WTC11 (cell line): ENCODE measurements at regions not wholly inside any gene's neighbourhood (a gene's known extent, or its start where the extent isn't known, plus 50 kb on each side); places are given as distances from the start of the nearest gene placed in this dataset.

Experiments used
- ATAC-seq: fragments of 200-7000 bp; cut with Tn5 transposase; 2 replicates; pipeline ENCODE4 v1.10.0; 2021; ENCODE audit warnings: mild to moderate bottlenecking, moderate library complexity
- CTCF ChIA-PET: fragments of 300-600 bp; sonication (Branson Sonifier 250); formaldehyde crosslinking; loops from one replicate; lab custom pipeline; 2021; ENCODE audit warnings: antibody characterized with exemption; lab: Charles Lee
- POLR2A ChIA-PET: fragments of 350-600 bp; sonication (Branson Sonifier 250); formaldehyde crosslinking; loops from one replicate; lab custom pipeline; 2021; ENCODE audit warnings: antibody characterized with exemption; lab: Charles Lee
- DNase-seq: peaks from one replicate; pipeline ENCODE4 v3.0.0; 2021; ENCODE audit warnings: low spot score
- H3K27ac Mint-ChIP-seq: 2 replicates; pipeline ENCODE4 v1.8.0; 2021; ENCODE audit warnings: mixed read lengths
- H3K27me3 Mint-ChIP-seq: 2 replicates; pipeline ENCODE4 v1.8.0; 2021; ENCODE audit warnings: low read depth, mild to moderate bottlenecking, moderate library complexity, mixed read lengths
- H3K36me3 Mint-ChIP-seq: 2 replicates; pipeline ENCODE4 v1.8.0; 2021; ENCODE audit warnings: mixed read lengths
- H3K4me1 Mint-ChIP-seq: 2 replicates; pipeline ENCODE4 v1.8.0; 2022; ENCODE audit warnings: mixed read lengths
- H3K4me3 Mint-ChIP-seq: 2 replicates; pipeline ENCODE4 v1.8.0; 2021; ENCODE audit warnings: mild to moderate bottlenecking, moderate library complexity, mixed read lengths
- H3K9me3 Mint-ChIP-seq: 2 replicates; pipeline ENCODE4 v1.8.0; 2021; ENCODE audit warnings: mixed read lengths
- CBFB ChIP-seq: sonication (generic); formaldehyde crosslinking; IDR thresholded peaks from 2 replicates; pipeline ENCODE4 v1.8.1; 2022; ENCODE audit warnings: mild to moderate bottlenecking, low read depth, missing genetic modification reagents
- ELF4 ChIP-seq: sonication (generic); formaldehyde crosslinking; IDR thresholded peaks from 2 replicates; pipeline ENCODE4 v1.8.1; 2022; ENCODE audit warnings: low read depth, mild to moderate bottlenecking, moderate library complexity, missing genetic modification reagents
- GABPB1 ChIP-seq: sonication (generic); formaldehyde crosslinking; IDR thresholded peaks from 2 replicates; pipeline ENCODE4 v1.8.1; 2023; ENCODE audit warnings: mild to moderate bottlenecking, missing genetic modification reagents
- GTF2I ChIP-seq: fragments of 250-450 bp; sonication (Bioruptor Pico); conservative IDR thresholded peaks from 2 replicates; pipeline ENCODE4 v1.4.0; 2021; ENCODE audit warnings: mild to moderate bottlenecking
- JAZF1 ChIP-seq: fragments of 250-450 bp; sonication (Bioruptor Pico); IDR thresholded peaks from 2 replicates; pipeline ENCODE4 v1.9.0; 2021; ENCODE audit warnings: moderate library complexity, mild to moderate bottlenecking, inconsistent platforms
- MXD4 ChIP-seq: fragments of 250-450 bp; sonication (Bioruptor Pico); IDR thresholded peaks from 2 replicates; pipeline ENCODE4 v1.8.0; 2021; ENCODE audit warnings: mild to moderate bottlenecking, moderate library complexity, borderline replicate concordance
- NFATC4 ChIP-seq: fragments of 250-450 bp; sonication (Bioruptor Pico); IDR thresholded peaks from 2 replicates; pipeline ENCODE4 v1.9.0; 2021; ENCODE audit warnings: mild to moderate bottlenecking
- OVOL2 ChIP-seq: fragments of 250-450 bp; sonication (Bioruptor Pico); IDR thresholded peaks from 2 replicates; pipeline ENCODE4 v1.9.0; 2021; ENCODE audit warnings: mild to moderate bottlenecking, borderline replicate concordance
- RELA ChIP-seq: sonication (generic); formaldehyde crosslinking; IDR thresholded peaks from 2 replicates; pipeline ENCODE4 v1.8.1; 2022; ENCODE audit warnings: missing genetic modification reagents, mild to moderate bottlenecking, borderline replicate concordance
- SOX15 ChIP-seq: fragments of 250-450 bp; sonication (Bioruptor Pico); IDR thresholded peaks from 2 replicates; pipeline ENCODE4 v1.9.0; 2021; ENCODE audit warnings: mild to moderate bottlenecking
- SP1 ChIP-seq: sonication (generic); formaldehyde crosslinking; conservative IDR thresholded peaks from 2 replicates; pipeline ENCODE4 v1.8.1; 2022; ENCODE audit warnings: missing genetic modification reagents
- TEAD4 ChIP-seq: sonication (generic); formaldehyde crosslinking; IDR thresholded peaks from 2 replicates; pipeline ENCODE4 v1.8.0; 2022; ENCODE audit warnings: mild to moderate bottlenecking, missing genetic modification reagents
- ZBTB21 ChIP-seq: sonication (generic); formaldehyde crosslinking; IDR thresholded peaks from 2 replicates; pipeline ENCODE4 v1.8.1; 2023; ENCODE audit warnings: mild to moderate bottlenecking, missing genetic modification reagents, borderline replicate concordance
- ZNF121 ChIP-seq: sonication (generic); formaldehyde crosslinking; IDR thresholded peaks from 2 replicates; pipeline ENCODE4 v1.8.0; 2023; ENCODE audit warnings: missing genetic modification reagents
- ZNF138 ChIP-seq: sonication (generic); formaldehyde crosslinking; conservative IDR thresholded peaks from 2 replicates; pipeline ENCODE4 v1.8.1; 2022; ENCODE audit warnings: mild to moderate bottlenecking, moderate library complexity, missing genetic modification reagents
- ZNF232 ChIP-seq: sonication (generic); formaldehyde crosslinking; IDR thresholded peaks from 2 replicates; pipeline ENCODE4 v1.8.0; 2022; ENCODE audit warnings: mild to moderate bottlenecking, missing genetic modification reagents
- ZNF263 ChIP-seq: sonication (generic); formaldehyde crosslinking; IDR thresholded peaks from 2 replicates; pipeline ENCODE4 v1.8.1; 2022; ENCODE audit warnings: low read depth, mild to moderate bottlenecking, moderate library complexity, missing genetic modification reagents
- ZNF416 ChIP-seq: fragments of 250-450 bp; sonication (Bioruptor Pico); IDR thresholded peaks from 2 replicates; pipeline ENCODE4 v1.9.0; 2021; ENCODE audit warnings: mild to moderate bottlenecking, inconsistent platforms
- ZNF671 ChIP-seq: fragments of 250-450 bp; sonication (Bioruptor Pico); IDR thresholded peaks from 2 replicates; pipeline ENCODE4 v1.8.0; 2021; ENCODE audit warnings: mild to moderate bottlenecking
- TF ChIP-seq, protein P1 (sequence below): sonication (generic); formaldehyde crosslinking; IDR thresholded peaks from 2 replicates; pipeline ENCODE4 v1.8.1; 2022; ENCODE audit warnings: low read depth, mild to moderate bottlenecking, moderate library complexity, missing genetic modification reagents, borderline replicate concordance
- TF ChIP-seq, protein P2 (sequence below): sonication (generic); formaldehyde crosslinking; IDR thresholded peaks from 2 replicates; pipeline ENCODE4 v1.8.1; 2022; ENCODE audit warnings: low read depth, missing genetic modification reagents, borderline replicate concordance
- TF ChIP-seq, protein P3 (sequence below): fragments of 250-450 bp; sonication (Bioruptor Pico); IDR thresholded peaks from 2 replicates; pipeline ENCODE4 v1.9.0; 2021; ENCODE audit warnings: mild to moderate bottlenecking, borderline replicate concordance
- TF ChIP-seq, protein P4 (sequence below): fragments of 250-450 bp; sonication (Bioruptor Pico); IDR thresholded peaks from 2 replicates; pipeline ENCODE4 v1.8.0; 2021; ENCODE audit warnings: mild to moderate bottlenecking
- TF ChIP-seq, protein P5 (sequence below): fragments of 250-450 bp; sonication (Bioruptor Pico); IDR thresholded peaks from 2 replicates; pipeline ENCODE4 v2.1.2; 2022; ENCODE audit warnings: mild to moderate bottlenecking, moderate library complexity
- TF ChIP-seq, protein P6 (sequence below): sonication (generic); formaldehyde crosslinking; IDR thresholded peaks from 2 replicates; pipeline ENCODE4 v1.8.0; 2022; ENCODE audit warnings: mild to moderate bottlenecking, missing genetic modification reagents
- TF ChIP-seq, protein P7 (sequence below): fragments of 250-450 bp; sonication (Bioruptor Pico); IDR thresholded peaks from 2 replicates; pipeline ENCODE4 v1.9.0; 2021; ENCODE audit warnings: moderate library complexity, mild to moderate bottlenecking, inconsistent platforms, borderline replicate concordance

DNA sequence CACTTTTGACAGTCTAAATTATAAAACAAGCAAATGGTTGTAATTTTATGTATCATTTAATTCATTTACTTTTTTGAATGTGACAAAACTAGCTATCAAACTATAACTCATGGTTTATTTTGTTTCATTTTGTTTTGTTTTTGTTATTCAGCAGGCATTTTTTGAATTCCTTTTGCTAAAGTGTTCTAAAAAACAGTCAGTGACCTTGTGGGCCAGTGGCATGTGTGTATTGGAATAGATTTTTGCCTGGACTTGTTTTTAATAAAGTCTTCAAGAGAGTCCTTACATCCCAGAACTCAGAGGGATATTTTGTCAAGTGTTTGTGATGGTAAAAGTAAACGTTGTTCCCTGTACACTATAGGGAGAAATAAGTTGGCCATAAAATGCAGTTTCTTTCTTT, 369.7 kb upstream of the SYT1 start (continued):
- TF ChIP-seq, protein P1, sequence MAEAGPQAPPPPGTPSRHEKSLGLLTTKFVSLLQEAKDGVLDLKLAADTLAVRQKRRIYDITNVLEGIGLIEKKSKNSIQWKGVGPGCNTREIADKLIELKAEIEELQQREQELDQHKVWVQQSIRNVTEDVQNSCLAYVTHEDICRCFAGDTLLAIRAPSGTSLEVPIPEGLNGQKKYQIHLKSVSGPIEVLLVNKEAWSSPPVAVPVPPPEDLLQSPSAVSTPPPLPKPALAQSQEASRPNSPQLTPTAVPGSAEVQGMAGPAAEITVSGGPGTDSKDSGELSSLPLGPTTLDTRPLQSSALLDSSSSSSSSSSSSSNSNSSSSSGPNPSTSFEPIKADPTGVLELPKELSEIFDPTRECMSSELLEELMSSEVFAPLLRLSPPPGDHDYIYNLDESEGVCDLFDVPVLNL: no peak
- TF ChIP-seq ZNF263 (CRISPR knock-in tag) (no peak), SP1 (no peak), OVOL2 (no peak), ZNF138 (CRISPR knock-in tag) (no peak), CBFB (CRISPR knock-in tag) (no peak), GTF2I (no peak), MXD4 (CRISPR knock-in tag) (no peak)
- TF ChIP-seq, all 79 proteins: peak for 0

DNA sequence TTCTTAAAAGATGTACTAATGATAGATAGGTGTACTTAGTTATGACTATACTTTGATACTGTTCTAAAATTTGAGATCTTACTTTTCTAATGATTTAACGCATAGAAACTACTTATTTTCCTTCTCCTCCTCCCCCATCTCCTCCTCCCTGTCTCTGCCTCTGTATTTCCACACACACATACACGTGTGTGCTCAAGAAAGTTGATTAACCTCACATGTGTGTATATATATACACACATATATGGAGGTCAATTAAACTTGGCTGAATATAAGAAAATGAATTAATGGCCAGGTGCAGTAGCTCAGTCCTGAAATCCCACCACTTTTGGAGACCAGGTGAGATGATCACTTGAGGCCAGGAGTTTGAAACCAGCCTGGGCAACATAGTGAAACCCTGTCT, 362.7 kb upstream of the SYT1 start:
- no peak overlapping the region for H3K4me3 Mint-ChIP-seq
- H3K4me1 Mint-ChIP-seq: no peaks in the 10 kb centered on the region
- peaks cover 8% of the 10 kb centered on the region for H3K36me3 Mint-ChIP-seq
- peaks cover 12% of the 10 kb centered on the region for H3K9me3 Mint-ChIP-seq
- CTCF ChIA-PET: interaction anchor here (1.1 kb wide), 1 partner anchor 31 kb away, joined by 4 read pairs; no protein-coding TSS in a partner anchor
- H3K27ac Mint-ChIP-seq: no peak overlapping the region
- ATAC-seq (no peak), DNase-seq (no peak)
- TF ChIP-seq ZNF121 (CRISPR knock-in tag) (no peak), TEAD4 (CRISPR knock-in tag) (no peak), ZNF263 (CRISPR knock-in tag) (no peak), SOX15 (no peak), OVOL2 (no peak)
- TF ChIP-seq, protein P2, sequence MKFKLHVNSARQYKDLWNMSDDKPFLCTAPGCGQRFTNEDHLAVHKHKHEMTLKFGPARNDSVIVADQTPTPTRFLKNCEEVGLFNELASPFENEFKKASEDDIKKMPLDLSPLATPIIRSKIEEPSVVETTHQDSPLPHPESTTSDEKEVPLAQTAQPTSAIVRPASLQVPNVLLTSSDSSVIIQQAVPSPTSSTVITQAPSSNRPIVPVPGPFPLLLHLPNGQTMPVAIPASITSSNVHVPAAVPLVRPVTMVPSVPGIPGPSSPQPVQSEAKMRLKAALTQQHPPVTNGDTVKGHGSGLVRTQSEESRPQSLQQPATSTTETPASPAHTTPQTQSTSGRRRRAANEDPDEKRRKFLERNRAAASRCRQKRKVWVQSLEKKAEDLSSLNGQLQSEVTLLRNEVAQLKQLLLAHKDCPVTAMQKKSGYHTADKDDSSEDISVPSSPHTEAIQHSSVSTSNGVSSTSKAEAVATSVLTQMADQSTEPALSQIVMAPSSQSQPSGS: no peak
- TF ChIP-seq, protein P3, sequence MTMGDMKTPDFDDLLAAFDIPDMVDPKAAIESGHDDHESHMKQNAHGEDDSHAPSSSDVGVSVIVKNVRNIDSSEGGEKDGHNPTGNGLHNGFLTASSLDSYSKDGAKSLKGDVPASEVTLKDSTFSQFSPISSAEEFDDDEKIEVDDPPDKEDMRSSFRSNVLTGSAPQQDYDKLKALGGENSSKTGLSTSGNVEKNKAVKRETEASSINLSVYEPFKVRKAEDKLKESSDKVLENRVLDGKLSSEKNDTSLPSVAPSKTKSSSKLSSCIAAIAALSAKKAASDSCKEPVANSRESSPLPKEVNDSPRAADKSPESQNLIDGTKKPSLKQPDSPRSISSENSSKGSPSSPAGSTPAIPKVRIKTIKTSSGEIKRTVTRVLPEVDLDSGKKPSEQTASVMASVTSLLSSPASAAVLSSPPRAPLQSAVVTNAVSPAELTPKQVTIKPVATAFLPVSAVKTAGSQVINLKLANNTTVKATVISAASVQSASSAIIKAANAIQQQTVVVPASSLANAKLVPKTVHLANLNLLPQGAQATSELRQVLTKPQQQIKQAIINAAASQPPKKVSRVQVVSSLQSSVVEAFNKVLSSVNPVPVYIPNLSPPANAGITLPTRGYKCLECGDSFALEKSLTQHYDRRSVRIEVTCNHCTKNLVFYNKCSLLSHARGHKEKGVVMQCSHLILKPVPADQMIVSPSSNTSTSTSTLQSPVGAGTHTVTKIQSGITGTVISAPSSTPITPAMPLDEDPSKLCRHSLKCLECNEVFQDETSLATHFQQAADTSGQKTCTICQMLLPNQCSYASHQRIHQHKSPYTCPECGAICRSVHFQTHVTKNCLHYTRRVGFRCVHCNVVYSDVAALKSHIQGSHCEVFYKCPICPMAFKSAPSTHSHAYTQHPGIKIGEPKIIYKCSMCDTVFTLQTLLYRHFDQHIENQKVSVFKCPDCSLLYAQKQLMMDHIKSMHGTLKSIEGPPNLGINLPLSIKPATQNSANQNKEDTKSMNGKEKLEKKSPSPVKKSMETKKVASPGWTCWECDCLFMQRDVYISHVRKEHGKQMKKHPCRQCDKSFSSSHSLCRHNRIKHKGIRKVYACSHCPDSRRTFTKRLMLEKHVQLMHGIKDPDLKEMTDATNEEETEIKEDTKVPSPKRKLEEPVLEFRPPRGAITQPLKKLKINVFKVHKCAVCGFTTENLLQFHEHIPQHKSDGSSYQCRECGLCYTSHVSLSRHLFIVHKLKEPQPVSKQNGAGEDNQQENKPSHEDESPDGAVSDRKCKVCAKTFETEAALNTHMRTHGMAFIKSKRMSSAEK (CRISPR knock-in tag): no peak
- no peaks in the 10 kb centered on the region for H3K27me3 Mint-ChIP-seq
- POLR2A ChIA-PET: no interaction called here

DNA sequence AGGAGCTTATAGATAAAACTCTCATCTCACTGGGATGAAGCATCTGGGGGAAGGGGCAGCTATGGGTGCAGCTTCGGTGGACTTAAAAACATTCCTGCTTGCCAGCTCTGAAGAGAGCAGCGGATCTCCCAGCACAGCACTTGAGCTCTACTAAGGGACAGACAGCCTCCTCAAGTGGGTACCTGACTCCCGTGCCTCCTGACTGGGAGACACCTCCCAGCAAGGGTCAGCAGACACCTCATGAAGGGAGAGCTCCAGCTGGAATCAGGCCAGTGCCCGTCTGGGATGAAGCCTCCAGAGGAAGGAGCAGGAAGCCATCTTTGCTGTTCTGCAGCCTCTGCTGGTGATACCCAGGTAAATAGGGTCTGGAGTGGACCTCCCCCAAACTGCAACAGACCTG, 345.2 kb upstream of the SYT1 start:
- H3K27ac Mint-ChIP-seq: no peak overlapping the region
- ChIA-PET POLR2A (no interaction called here), CTCF (no interaction called here)
- peaks cover 4% of the 10 kb centered on the region; the same call in 1 of the 2 replicates for H3K4me1 Mint-ChIP-seq
- ATAC-seq (no peak), DNase-seq (no peak)
- no peak overlapping the region for H3K4me3 Mint-ChIP-seq
- no peaks in the 10 kb centered on the region; the same call in 1 of the 2 replicates for H3K27me3 Mint-ChIP-seq
- H3K9me3 Mint-ChIP-seq: peaks cover 15% of the 10 kb centered on the region
- no peaks in the 10 kb centered on the region for H3K36me3 Mint-ChIP-seq
- TF ChIP-seq, protein P4, sequence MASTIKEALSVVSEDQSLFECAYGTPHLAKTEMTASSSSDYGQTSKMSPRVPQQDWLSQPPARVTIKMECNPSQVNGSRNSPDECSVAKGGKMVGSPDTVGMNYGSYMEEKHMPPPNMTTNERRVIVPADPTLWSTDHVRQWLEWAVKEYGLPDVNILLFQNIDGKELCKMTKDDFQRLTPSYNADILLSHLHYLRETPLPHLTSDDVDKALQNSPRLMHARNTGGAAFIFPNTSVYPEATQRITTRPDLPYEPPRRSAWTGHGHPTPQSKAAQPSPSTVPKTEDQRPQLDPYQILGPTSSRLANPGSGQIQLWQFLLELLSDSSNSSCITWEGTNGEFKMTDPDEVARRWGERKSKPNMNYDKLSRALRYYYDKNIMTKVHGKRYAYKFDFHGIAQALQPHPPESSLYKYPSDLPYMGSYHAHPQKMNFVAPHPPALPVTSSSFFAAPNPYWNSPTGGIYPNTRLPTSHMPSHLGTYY (CRISPR knock-in tag): no peak
- TF ChIP-seq GTF2I: no peak
- TF ChIP-seq ZNF232 (CRISPR knock-in tag): no peak
- TF ChIP-seq ZNF416 (CRISPR knock-in tag): no peak
- TF ChIP-seq GABPB1: no peak
- TF ChIP-seq, protein P5, sequence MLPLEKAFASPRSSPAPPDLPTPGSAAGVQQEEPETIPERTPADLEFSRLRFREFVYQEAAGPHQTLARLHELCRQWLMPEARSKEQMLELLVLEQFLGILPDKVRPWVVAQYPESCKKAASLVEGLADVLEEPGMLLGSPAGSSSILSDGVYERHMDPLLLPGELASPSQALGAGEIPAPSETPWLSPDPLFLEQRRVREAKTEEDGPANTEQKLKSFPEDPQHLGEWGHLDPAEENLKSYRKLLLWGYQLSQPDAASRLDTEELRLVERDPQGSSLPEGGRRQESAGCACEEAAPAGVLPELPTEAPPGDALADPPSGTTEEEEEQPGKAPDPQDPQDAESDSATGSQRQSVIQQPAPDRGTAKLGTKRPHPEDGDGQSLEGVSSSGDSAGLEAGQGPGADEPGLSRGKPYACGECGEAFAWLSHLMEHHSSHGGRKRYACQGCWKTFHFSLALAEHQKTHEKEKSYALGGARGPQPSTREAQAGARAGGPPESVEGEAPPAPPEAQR (CRISPR knock-in tag): no peak
- TF ChIP-seq RELA (CRISPR knock-in tag): no peak
- no peak for TF ChIP-seq ELF4 (CRISPR knock-in tag)
- TF ChIP-seq, protein P6, sequence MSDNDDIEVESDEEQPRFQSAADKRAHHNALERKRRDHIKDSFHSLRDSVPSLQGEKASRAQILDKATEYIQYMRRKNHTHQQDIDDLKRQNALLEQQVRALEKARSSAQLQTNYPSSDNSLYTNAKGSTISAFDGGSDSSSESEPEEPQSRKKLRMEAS (CRISPR knock-in tag): no peak
- TF ChIP-seq, protein P7, sequence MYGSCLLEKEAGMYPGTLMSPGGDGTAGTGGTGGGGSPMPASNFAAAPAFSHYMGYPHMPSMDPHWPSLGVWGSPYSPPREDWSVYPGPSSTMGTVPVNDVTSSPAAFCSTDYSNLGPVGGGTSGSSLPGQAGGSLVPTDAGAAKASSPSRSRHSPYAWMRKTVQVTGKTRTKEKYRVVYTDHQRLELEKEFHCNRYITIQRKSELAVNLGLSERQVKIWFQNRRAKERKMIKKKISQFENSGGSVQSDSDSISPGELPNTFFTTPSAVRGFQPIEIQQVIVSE (CRISPR knock-in tag): no peak
- no peak for TF ChIP-seq ZNF671 (CRISPR knock-in tag)
- no peak for TF ChIP-seq JAZF1
- TF ChIP-seq NFATC4 (CRISPR knock-in tag): no peak
- no peak for TF ChIP-seq ZBTB21 (CRISPR knock-in tag)
